Brain microvascular endothelial cell (primary cell): ENCODE measurements at regions not wholly inside any gene's neighbourhood (a gene's known extent, or its start where the extent isn't known, plus 50 kb on each side); places are given as distances from the start of the nearest gene placed in this dataset.

Source experiments
- DNase-seq: peaks from one replicate; pipeline ENCODE4 v3.0.0-alpha.2; 2020
- H3K27ac ChIP-seq: fragments of 250-450 bp; sonication (Bioruptor Pico); 2 replicates; pipeline ENCODE4 v1.5.1; 2020; ENCODE audit warnings: mild to moderate bottlenecking, moderate library complexity
- H3K27me3 ChIP-seq: fragments of 250-450 bp; sonication (Bioruptor Pico); replicated peaks from 2 replicates; pipeline ENCODE4 v1.5.1; 2020; ENCODE audit warnings: mild to moderate bottlenecking
- H3K36me3 ChIP-seq: fragments of 250-450 bp; sonication (Bioruptor Pico); replicated peaks from 2 replicates; pipeline ENCODE4 v1.5.1; 2020; ENCODE audit warnings: mild to moderate bottlenecking
- H3K4me3 ChIP-seq: 2 replicates; pipeline ENCODE4 v1.5.1; 2011; ENCODE audit warnings: low read depth, mild to moderate bottlenecking, control low read depth, low read length, moderate library complexity
- CTCF ChIP-seq: IDR thresholded peaks from 2 replicates; pipeline ENCODE4 v1.5.1; 2011; ENCODE audit warnings: low read depth, mild to moderate bottlenecking, moderate library complexity, low read length, control low read depth, inconsistent platforms; ENCODE audit errors: missing control alignments
- in situ Hi-C: cut with HindIII; loops from 2 replicates; pipeline ENCODE4 v1.10.0; 2017; ENCODE audit warnings: low sequenced_read_pairs, low pct_ligation_motif_present

- Histone ChIP-seq H3K27me3 (no peaks in the 10 kb centered on the region), H3K27ac (no peak overlapping the region), H3K36me3 (no peaks in the 10 kb centered on the region), H3K4me3 (no peak overlapping the region)
- TF ChIP-seq CTCF, result no peak
- in situ Hi-C loops, result no loop called here
- no peak for DNase-seq
These were observed 680.3 kb upstream of the FTMT start for GRCh38 chr5:121171361-121171760.

- Histone ChIP-seq H3K4me3 (no peak overlapping the region), H3K27ac (no peak overlapping the region), H3K27me3 (no peaks in the 10 kb centered on the region), H3K36me3 (no peaks in the 10 kb centered on the region)
- no peak for TF ChIP-seq CTCF
- in situ Hi-C loops, result no loop called here
- no peak for DNase-seq
These were observed 679.8 kb upstream of the FTMT start for GRCh38 chr5:121171834-121172233.

GRCh38 chr5:121174351-121174750 is 677.3 kb upstream of the FTMT start:
- in situ Hi-C loops, result no loop called here
- DNase-seq, result no peak
- Histone ChIP-seq H3K27ac (no peak overlapping the region), H3K36me3 (no peaks in the 10 kb centered on the region), H3K27me3 (no peaks in the 10 kb centered on the region), H3K4me3 (no peak overlapping the region)
- no peak for TF ChIP-seq CTCF

GRCh38 chr5:121175986-121176385 is 675.7 kb upstream of the FTMT start:
- H3K27ac ChIP-seq, result no peak overlapping the region
- H3K36me3 ChIP-seq, result no peaks in the 10 kb centered on the region
- no peak for TF ChIP-seq CTCF
- H3K4me3 ChIP-seq, result no peak overlapping the region
- in situ Hi-C loops, result no loop called here
- DNase-seq, result no peak
- no peaks in the 10 kb centered on the region for H3K27me3 ChIP-seq

- no peaks in the 10 kb centered on the region for H3K27me3 ChIP-seq
- H3K4me3 ChIP-seq, result no peak overlapping the region
- in situ Hi-C loops, result no loop called here
- no peak overlapping the region for H3K27ac ChIP-seq
- DNase-seq, result no peak
- H3K36me3 ChIP-seq, result no peaks in the 10 kb centered on the region
- no peak for TF ChIP-seq CTCF
These were observed 668.7 kb upstream of the FTMT start for GRCh38 chr5:121182788-121183490.

GRCh38 chr5:121188849-121189248 is 662.8 kb upstream of the FTMT start:
- H3K36me3 ChIP-seq, result no peaks in the 10 kb centered on the region
- H3K27me3 ChIP-seq, result no peaks in the 10 kb centered on the region
- DNase-seq, result no peak
- in situ Hi-C loops, result no loop called here
- H3K27ac ChIP-seq, result no peak overlapping the region
- no peak for TF ChIP-seq CTCF
- H3K4me3 ChIP-seq, result no peak overlapping the region
